ENCODE measurements at regions not wholly inside any gene's neighbourhood (a gene's known extent, or its start where the extent isn't known, plus 50 kb on each side); places are given as distances from the start of the nearest gene placed in this dataset.

- Histone ChIP-seq H3K27ac (no peak overlapping the region), H3K9me3 (peaks cover 0 to under 1% (median 0%) of the 10 kb centered on the region in 4 donors), H3K4me3 (no peak overlapping the region), H3K27me3 (no peaks in the 10 kb centered on the region), H3K4me1 (no peaks in the 10 kb centered on the region), H3K36me3 (no peaks in the 10 kb centered on the region)
- no peak for DNase-seq
- 85 to 92% (median 88%) methylated on average over 5 of the region's 5 CpGs for WGBS, 5 donors
- TF ChIP-seq EP300 (IDR thresholded peaks at IDR 0.05) (no peak), POLR2AphosphoS5 (IDR thresholded peaks at IDR 0.05) (no peak), CTCF (IDR thresholded peaks at IDR 0.05) (no peak), POLR2A (IDR thresholded peaks at IDR 0.05) (no peak)
- intact Hi-C loops (cut with DNase I; ENCODE audit: low total_unique reads), result no loop called here
These were observed 93.5 kb upstream of the ZNF521 start for GRCh38 chr18:25445430-25445829.

DNA sequence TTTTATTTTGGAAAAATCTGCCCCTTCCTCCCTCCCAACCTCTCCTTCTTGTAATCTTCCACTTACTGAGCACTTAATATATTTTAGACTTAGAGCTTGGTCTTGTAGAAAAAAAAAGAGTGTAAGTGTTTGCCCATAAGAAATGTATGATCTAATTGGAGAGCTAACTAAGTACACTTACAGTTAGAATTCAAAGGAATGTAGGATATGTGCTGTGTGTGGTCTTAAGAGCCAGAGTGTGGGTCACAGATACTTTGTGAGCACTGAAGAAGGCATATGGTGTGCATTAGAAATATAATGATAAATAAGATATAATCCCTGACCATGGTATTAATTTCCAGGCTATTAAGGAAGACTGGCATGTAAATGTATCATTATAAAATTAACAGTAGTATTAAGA, 91.8 kb upstream of the ZNF521 start:
- H3K36me3 ChIP-seq, result no peaks in the 10 kb centered on the region
- no peak overlapping the region for H3K4me3 ChIP-seq
- H3K4me1 ChIP-seq, result no peaks in the 10 kb centered on the region
- H3K27ac ChIP-seq, result no peak overlapping the region
- no peak for DNase-seq
- intact Hi-C loops (cut with DNase I; ENCODE audit: low total_unique reads), result no loop called here
- H3K27me3 ChIP-seq, result no peaks in the 10 kb centered on the region
- TF ChIP-seq POLR2A (IDR thresholded peaks at IDR 0.05) (no peak), CTCF (IDR thresholded peaks at IDR 0.05) (no peak), EP300 (IDR thresholded peaks at IDR 0.05) (no peak)
- no peaks in the 10 kb centered on the region for H3K9me3 ChIP-seq

DNA sequence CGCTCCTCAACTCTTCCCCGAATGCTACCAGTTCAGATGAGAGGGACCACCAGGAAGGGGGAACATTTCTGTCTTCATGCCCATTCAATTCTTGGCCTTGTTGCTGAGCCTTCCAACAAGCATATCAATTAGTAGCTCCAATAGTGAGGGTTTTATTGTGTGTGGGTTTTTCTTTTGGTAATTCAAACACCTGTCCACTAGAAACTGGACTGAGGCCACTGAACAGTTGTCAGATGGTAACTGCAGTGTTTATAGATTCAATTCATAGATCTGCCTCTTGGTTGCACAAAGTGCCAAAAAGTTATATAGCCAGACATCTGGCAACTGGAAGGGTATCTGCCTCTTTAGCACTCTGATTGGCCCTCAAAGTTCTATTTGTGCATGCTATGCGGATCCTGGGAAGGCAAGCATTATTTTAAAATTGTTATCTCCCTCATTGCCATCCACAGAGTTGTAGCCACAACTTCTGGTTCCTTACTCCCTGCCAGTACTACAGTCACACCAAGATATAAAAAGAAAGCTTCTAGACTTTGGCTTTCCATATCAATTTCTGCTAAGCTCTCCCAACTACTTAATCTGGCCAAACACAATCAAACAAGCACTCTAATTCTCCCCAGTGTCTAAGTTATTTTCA, 83.3 kb upstream of the ZNF521 start:
- no peaks in the 10 kb centered on the region for H3K4me1 ChIP-seq
- H3K27me3 ChIP-seq, result no peaks in the 10 kb centered on the region
- 60 to 78% (median 71%) methylated on average over 3 of the region's 3 CpGs for WGBS, 5 donors
- H3K36me3 ChIP-seq, result no peaks in the 10 kb centered on the region
- H3K9me3 ChIP-seq, result no peaks in the 10 kb centered on the region
- no peak overlapping the region for H3K27ac ChIP-seq
- intact Hi-C loops (cut with DNase I; ENCODE audit: low total_unique reads), result no loop called here
- no peak overlapping the region for H3K4me3 ChIP-seq
- no peak for DNase-seq
- no peak for TF ChIP-seq POLR2A (IDR thresholded peaks at IDR 0.05)
- TF ChIP-seq POLR2AphosphoS5 (IDR thresholded peaks at IDR 0.05), result no peak
- TF ChIP-seq EP300 (IDR thresholded peaks at IDR 0.05), result no peak
- no peak for TF ChIP-seq CTCF (IDR thresholded peaks at IDR 0.05)

DNA sequence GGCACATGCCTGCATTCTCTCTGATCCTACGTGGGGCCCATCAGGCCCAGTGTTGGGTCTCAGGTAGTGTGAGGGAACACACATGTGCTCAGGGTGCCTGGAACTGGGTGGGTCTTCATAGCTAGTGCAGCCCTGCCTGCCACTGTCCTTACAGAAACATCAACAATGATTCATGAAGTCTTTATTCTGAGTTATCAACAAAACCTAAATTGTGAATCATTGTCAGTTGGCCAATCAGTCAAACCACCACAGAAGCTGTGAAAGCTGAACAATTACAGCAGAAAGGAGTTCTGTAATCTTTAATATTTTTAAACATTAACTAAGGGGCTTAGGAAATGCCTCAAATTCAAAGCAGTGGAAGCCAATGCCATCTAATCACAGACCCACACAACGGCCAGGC, 82.8 kb upstream of the ZNF521 start:
- intact Hi-C loops (cut with DNase I; ENCODE audit: low total_unique reads), result no loop called here
- H3K36me3 ChIP-seq, result no peaks in the 10 kb centered on the region
- H3K27me3 ChIP-seq, result no peaks in the 10 kb centered on the region
- H3K9me3 ChIP-seq, result no peaks in the 10 kb centered on the region
- TF ChIP-seq CTCF (IDR thresholded peaks at IDR 0.05) (no peak), POLR2A (IDR thresholded peaks at IDR 0.05) (no peak), EP300 (IDR thresholded peaks at IDR 0.05) (no peak), POLR2AphosphoS5 (IDR thresholded peaks at IDR 0.05) (no peak)
- no peak overlapping the region for H3K4me3 ChIP-seq
- H3K4me1 ChIP-seq, result no peaks in the 10 kb centered on the region
- 49 to 63% (median 58%) methylated on average over 2 of the region's 2 CpGs for WGBS, 5 donors
- H3K27ac ChIP-seq, result no peak overlapping the region
- DNase-seq, result no peak
